Stomach (tissue), 4 donors: ENCODE measurements at regions not wholly inside any gene's neighbourhood (a gene's known extent, or its start where the extent isn't known, plus 50 kb on each side); places are given as distances from the start of the nearest gene placed in this dataset.

Experiments used
- POLR2A ChIP-seq, 4 donors: fragments of 450-650 bp; IDR thresholded peaks; one replicate each; pipeline ENCODE4 v1.6.1; 2016; ENCODE audit warnings: antibody characterized with exemption in 4 of 4, control low read depth in 2 of 4, mild to moderate bottlenecking in 1 of 4, moderate library complexity in 1 of 4
- POLR2AphosphoS5 ChIP-seq, 3 donors: sonication (generic); formaldehyde crosslinking; IDR thresholded peaks; one replicate each; pipeline ENCODE4 v1.6.1; 2016; ENCODE audit warnings: antibody characterized with exemption in 3 of 3

- TF ChIP-seq POLR2A (IDR thresholded peaks at IDR 0.05) (no peak), POLR2AphosphoS5 (IDR thresholded peaks at IDR 0.05) (no peak)
Observed at GRCh38 chr1:90850898-90851710, 134.0 kb upstream of the BARHL2 start.
